Stimulated activated CD4-positive, alpha-beta T cell treated with anti-CD3 and anti-CD28 coated beads, Interleukin-1b, Interleukin-23, amount 100 ng/mL, for 24 hours (primary cell): ENCODE measurements at regions not wholly inside any gene's neighbourhood (a gene's known extent, or its start where the extent isn't known, plus 50 kb on each side); places are given as distances from the start of the nearest gene placed in this dataset.

Experiments
- DNase-seq, 4 experiments: peaks; one replicate each; pipeline ENCODE4 v3.0.0-alpha.2; 2020; ENCODE audit warnings: low read depth in 4 of 4, low spot score in 1 of 4

DNA sequence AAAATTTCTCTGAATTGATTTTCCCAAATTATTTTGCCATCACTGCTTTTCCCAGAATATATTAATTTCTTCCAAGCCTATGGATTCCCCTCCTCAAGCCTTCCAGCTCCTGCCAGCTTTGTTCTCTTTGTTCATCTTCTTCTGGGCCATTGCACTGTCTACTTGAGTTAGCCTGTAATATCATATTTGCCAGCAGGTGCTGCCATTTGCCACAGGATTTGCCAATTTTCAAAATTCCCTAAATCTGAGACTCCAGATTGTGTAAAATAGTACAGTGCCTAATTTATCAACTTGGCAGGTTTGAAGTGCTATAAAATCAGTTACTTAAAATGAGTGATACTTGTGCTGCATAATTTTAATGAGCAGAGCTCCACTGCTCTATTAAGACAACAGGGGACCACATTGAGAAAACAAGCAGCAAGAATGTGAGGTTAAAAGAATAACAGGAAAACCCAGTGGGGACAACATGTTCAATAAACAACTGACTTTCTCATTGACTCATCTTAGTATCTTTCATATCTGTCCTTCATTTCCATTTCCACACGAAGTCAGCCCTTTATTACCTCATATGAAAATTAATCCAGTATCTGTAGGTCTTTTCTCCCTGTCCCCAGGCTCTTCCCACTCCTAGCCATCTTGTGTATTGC lies 84.6 kb upstream of the CCDC196 start:
- DNase-seq, result no peak

GRCh38 chr14:66403183-66403582 lies 83.0 kb upstream of the CCDC196 start:
- no peak for DNase-seq

DNA sequence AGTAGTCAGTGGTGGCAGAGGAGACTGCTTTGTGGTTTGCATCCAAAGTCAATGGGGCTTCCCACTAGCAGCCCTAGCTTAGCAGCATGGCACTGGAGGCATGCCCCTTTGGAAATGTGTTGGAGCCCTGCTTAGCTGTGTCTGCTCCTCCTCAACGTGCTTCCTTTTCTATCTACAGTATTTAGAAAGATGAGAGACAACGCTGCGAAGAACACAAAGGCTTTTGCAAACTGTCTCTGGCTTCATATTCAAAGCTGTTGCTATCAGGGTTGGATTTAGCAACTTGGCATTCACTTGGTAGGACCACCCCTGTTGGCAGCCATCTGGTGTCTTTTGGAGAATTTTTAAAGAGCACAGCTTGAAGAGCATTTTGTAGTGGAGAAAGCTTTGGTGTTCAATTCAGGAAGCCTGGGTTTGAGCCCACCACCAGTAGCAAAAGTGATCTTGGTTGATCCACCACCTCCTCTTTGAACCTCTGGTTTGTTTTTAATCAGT lies 82.1 kb upstream of the CCDC196 start:
- DNase-seq, result no peak

GRCh38 chr14:66405158-66405557 lies 81.0 kb upstream of the CCDC196 start:
- no peak for DNase-seq

GRCh38 chr14:66413901-66414300 lies 72.3 kb upstream of the CCDC196 start:
- DNase-seq, result no peak

GRCh38 chr14:66414511-66414910 lies 71.7 kb upstream of the CCDC196 start:
- no peak for DNase-seq

GRCh38 chr14:66420251-66421006 lies 65.7 kb upstream of the CCDC196 start:
- no peak for DNase-seq

DNA sequence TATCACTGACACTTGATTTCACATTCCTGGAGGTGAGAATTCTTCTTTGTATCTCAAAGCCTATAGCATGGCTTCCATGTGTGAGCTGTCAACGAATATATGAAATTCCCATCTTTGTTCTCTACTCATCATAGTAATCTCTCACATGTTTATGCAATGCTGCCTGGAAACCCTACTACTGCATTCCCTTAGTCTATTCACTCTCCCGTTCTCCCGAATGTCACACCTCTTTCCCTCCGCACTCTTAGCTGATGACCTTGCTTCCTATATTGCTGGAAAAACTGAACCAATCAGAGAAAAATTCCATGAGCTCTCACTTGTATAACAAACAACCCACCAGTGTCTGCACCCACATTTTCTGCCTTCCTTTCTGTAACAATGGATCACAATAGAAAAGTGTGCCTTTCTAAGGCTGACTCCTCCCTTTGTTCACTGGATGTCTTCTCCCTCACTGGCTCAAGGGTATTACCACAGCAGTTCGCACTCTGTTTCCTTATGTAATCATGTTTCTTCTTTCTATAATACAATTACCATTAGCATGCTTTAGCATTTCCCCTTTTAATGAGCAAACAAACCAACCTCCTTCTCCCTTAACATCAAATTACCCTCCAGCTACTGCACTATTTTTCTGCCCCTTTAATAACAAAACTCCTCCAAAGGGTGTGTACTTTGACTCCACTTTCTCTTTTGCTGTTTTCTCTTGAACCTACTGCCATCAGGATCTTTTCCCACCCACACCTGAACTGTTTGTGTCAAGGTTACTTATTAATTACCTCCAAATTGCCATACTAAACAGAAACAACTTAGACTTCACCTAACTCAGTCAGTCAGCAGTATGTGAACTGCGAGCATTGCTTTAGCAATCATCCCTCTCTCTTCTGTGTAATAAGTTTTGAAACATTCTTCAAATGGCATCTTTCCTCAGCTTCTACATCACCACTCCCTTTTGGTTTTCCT lies 63.9 kb upstream of the CCDC196 start:
- no peak for DNase-seq

DNA sequence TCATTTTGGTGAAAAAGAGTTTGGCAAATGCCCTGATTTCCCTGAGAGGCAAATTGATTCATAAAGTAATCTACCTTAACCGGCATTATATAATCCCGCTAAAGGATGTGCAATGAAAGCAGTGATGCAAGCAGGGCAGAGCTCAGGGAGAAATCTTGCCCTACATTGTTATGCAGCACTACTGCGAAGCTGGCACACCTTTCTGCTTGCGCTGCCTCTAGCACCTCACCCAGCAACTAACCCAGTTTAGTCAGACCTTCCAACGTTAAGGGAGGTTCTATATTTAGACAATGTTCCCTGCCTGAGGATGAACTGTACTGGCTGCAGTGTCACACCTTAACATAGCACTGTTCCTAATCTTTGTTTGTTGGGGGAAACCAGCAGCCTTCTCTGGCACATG lies 60.8 kb upstream of the CCDC196 start:
- no peak for DNase-seq

- DNase-seq, result no peak
Measured at GRCh38 chr14:66426451-66426850, 59.7 kb upstream of the CCDC196 start.

GRCh38 chr14:66432334-66432733 lies 53.8 kb upstream of the CCDC196 start:
- DNase-seq, result no peak

DNA sequence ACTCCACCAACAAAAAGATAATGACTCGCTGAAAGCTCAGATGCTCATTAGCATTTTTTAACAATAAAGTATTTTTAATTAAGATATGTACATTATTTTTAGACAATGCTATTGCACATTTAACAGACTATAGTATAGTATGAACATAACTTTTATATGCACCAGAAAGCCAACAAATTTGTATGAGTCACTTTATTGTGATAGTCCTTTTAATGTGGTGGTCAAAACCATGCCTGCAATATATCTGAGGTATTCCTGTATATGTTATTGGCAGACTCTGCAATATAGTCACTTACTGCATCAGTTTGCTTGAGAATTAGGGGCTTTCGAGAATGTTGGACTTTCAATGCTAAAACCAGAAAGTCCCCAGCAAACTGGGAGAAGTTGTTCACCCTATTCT lies 51.7 kb upstream of the CCDC196 start:
- DNase-seq, result no peak

DNA sequence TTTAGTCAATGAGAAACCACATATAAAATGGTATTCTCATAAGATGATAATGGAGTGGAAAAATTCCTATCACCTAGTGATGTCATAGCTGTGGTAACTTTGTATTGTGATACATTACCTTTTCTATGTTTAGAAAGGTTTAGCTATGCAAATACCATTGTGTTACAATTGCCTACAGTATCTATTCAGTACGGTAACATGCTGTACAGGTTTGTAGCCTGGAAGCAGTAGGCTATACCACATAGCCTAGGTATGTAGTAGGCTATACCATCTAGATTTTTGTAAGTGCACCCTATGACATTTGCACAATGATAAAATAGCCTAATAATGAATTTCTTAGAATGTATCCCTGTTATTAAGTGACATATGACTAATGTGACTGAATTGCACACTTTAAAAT lies 50.5 kb upstream of the CCDC196 start:
- no peak for DNase-seq
